Smooth muscle cell of the brain vasculature (primary cell): ENCODE measurements at regions not wholly inside any gene's neighbourhood (a gene's known extent, or its start where the extent isn't known, plus 50 kb on each side); places are given as distances from the start of the nearest gene placed in this dataset.
"Not testable (repeated sequence)": the region's sequence is repeated elsewhere in the genome, so short reads cannot be mapped to it uniquely, and the experiment has no call there.

Experiments
- DNase-seq: peaks from one replicate; pipeline ENCODE4 v3.0.0-alpha.2; 2012; ENCODE audit warnings: low read depth, low spot score

- no peak for DNase-seq
These were observed 622.9 kb upstream of the DIPK2B start for GRCh38 chrX:45823536-45823935.

GRCh38 chrX:45822124-45822523, 621.4 kb upstream of the DIPK2B start:
- DNase-seq, result no peak

- no peak for DNase-seq
These were observed 618.2 kb upstream of the DIPK2B start for GRCh38 chrX:45818913-45819312.

GRCh38 chrX:45815441-45815840, 614.8 kb upstream of the DIPK2B start:
- no peak for DNase-seq

GRCh38 chrX:45811326-45811725, 610.6 kb upstream of the DIPK2B start:
- DNase-seq, result no peak

GRCh38 chrX:45807572-45808425, 607.1 kb upstream of the DIPK2B start:
- DNase-seq, result no peak

- no peak for DNase-seq
These were observed 605.9 kb upstream of the DIPK2B start for GRCh38 chrX:45806410-45807121.

- no peak for DNase-seq
These were observed 603.6 kb upstream of the DIPK2B start for GRCh38 chrX:45804276-45804675.

GRCh38 chrX:45803383-45803921, 602.8 kb upstream of the DIPK2B start:
- DNase-seq, result no peak

GRCh38 chrX:45801554-45801953, 600.9 kb upstream of the DIPK2B start:
- no peak for DNase-seq

GRCh38 chrX:45800746-45801453, 600.2 kb upstream of the DIPK2B start:
- not testable (repeated sequence) for DNase-seq

GRCh38 chrX:45799576-45799975, 598.9 kb upstream of the DIPK2B start:
- DNase-seq, result no peak

- DNase-seq, result no peak
These were observed 594.9 kb upstream of the DIPK2B start for GRCh38 chrX:45795546-45795945.

- no peak for DNase-seq
These were observed 594.3 kb upstream of the DIPK2B start for GRCh38 chrX:45794995-45795337.

- no peak for DNase-seq
These were observed 593.8 kb upstream of the DIPK2B start for GRCh38 chrX:45794323-45794994.

- DNase-seq, result no peak
These were observed 588.3 kb upstream of the DIPK2B start for GRCh38 chrX:45788941-45789348.

- DNase-seq, result no peak
These were observed 587.6 kb upstream of the DIPK2B start for GRCh38 chrX:45788315-45788714.

GRCh38 chrX:45784590-45784989, 583.9 kb upstream of the DIPK2B start:
- DNase-seq, result no peak

GRCh38 chrX:45783002-45783401, 582.3 kb upstream of the DIPK2B start:
- DNase-seq, result no peak

- no peak for DNase-seq
These were observed 581.4 kb upstream of the DIPK2B start for GRCh38 chrX:45781901-45782553.

GRCh38 chrX:45778616-45779015, 577.9 kb upstream of the DIPK2B start:
- DNase-seq, result no peak
